PC-3 (cell line): ENCODE measurements at regions not wholly inside any gene's neighbourhood (a gene's known extent, or its start where the extent isn't known, plus 50 kb on each side); places are given as distances from the start of the nearest gene placed in this dataset.
A peak's percentile ranks its signal among the peaks of the same experiment; 100 is the strongest.
"Not testable (repeated sequence)": the region's sequence is repeated elsewhere in the genome, so short reads cannot be mapped to it uniquely, and the experiment has no call there.

Source experiments
- ATAC-seq: fragments of 200-7000 bp; cut with Tn5 transposase; 2 replicates; pipeline ENCODE4 v1.9.1; 2020; ENCODE audit warnings: mild to moderate bottlenecking, moderate library complexity
- BruUV-seq: library from RNA; stranded (reverse); fragments of 400-500 nt; replicated peaks from 2 replicates; lab custom pipeline; 2021; lab: Mats Ljungman, UMichigan
- CTCF ChIA-PET: fragments of 300-600 bp; sonication (Branson Sonifier 250); formaldehyde crosslinking; loops from one replicate; lab custom pipeline; 2022; ENCODE audit warnings: antibody characterized with exemption; lab: Charles Lee
- POLR2A ChIA-PET: fragments of 300-600 bp; sonication (Branson Sonifier 250); formaldehyde crosslinking; loops from one replicate; lab custom pipeline; 2022; ENCODE audit warnings: antibody characterized with exemption; ENCODE audit not compliant: unreplicated experiment; lab: Charles Lee
- DNase-seq: peaks from one replicate; pipeline ENCODE4 v3.0.0-alpha.2; 2015
- H2AFZ ChIP-seq: fragments of 300-600 bp; sonication (generic); 2 replicates; pipeline ENCODE4 v1.6.0; 2016; ENCODE audit warnings: antibody characterized with exemption, low read length
- H3F3A ChIP-seq: fragments of 300-600 bp; sonication (generic); one replicate; pipeline ENCODE4 v1.6.0; 2017; ENCODE audit warnings: antibody characterized with exemption, low read length, control low read depth, mild to moderate bottlenecking; ENCODE audit not compliant: unreplicated experiment
- H3K27ac ChIP-seq: fragments of 300-600 bp; sonication (generic); 2 replicates; pipeline ENCODE4 v1.5.1; 2016; ENCODE audit warnings: mild to moderate bottlenecking, low read length
- H3K27me3 ChIP-seq: fragments of 300-600 bp; sonication (generic); 2 replicates; pipeline ENCODE4 v1.6.1; 2016; ENCODE audit warnings: low read length, mixed read lengths
- H3K36me3 ChIP-seq: fragments of 300-600 bp; sonication (generic); 2 replicates; pipeline ENCODE4 v1.6.1; 2016; ENCODE audit warnings: low read depth, mixed run types, low read length, mixed read lengths
- H3K4me1 ChIP-seq: fragments of 300-600 bp; sonication (generic); 2 replicates; pipeline ENCODE4 v1.5.1; 2016; ENCODE audit warnings: low read length; ENCODE audit not compliant: insufficient read depth
- H3K4me2 ChIP-seq: fragments of 300-600 bp; sonication (generic); 2 replicates; pipeline ENCODE4 v1.6.0; 2016; ENCODE audit warnings: low read length
- H3K4me3 ChIP-seq: fragments of 300-600 bp; sonication (generic); 2 replicates; pipeline ENCODE4 v1.5.1; 2016; ENCODE audit warnings: mild to moderate bottlenecking, low read length, mixed read lengths
- H3K79me2 ChIP-seq: fragments of 300-600 bp; sonication (generic); 2 replicates; pipeline ENCODE4 v1.6.1; 2017; ENCODE audit warnings: low read length, mixed read lengths
- H3K9ac ChIP-seq: fragments of 300-600 bp; sonication (generic); 2 replicates; pipeline ENCODE4 v1.6.0; 2016; ENCODE audit warnings: mild to moderate bottlenecking, low read length
- H3K9me2 ChIP-seq: fragments of 300-600 bp; sonication (generic); replicated peaks from 2 replicates; pipeline ENCODE4 v1.6.1; 2016; ENCODE audit warnings: mixed run types, low read length, mixed read lengths
- H3K9me3 ChIP-seq: fragments of 300-600 bp; sonication (generic); 2 replicates; pipeline ENCODE4 v1.6.1; 2016; ENCODE audit warnings: low read length, mixed read lengths
- H4K20me1 ChIP-seq: fragments of 300-600 bp; sonication (generic); 2 replicates; pipeline ENCODE4 v1.6.1; 2016; ENCODE audit warnings: low read length, mixed read lengths
- CTCF ChIP-seq: fragments of 300-600 bp; sonication (generic); conservative IDR thresholded peaks from 2 replicates; pipeline ENCODE4 v1.5.1; 2017; ENCODE audit warnings: antibody characterized with exemption, low read depth, mild to moderate bottlenecking, low read length
- EZH2 ChIP-seq: fragments of 300-600 bp; sonication (generic); IDR thresholded peaks from one replicate; pipeline ENCODE4 v1.6.1; 2017; ENCODE audit warnings: antibody characterized with exemption, mild to moderate bottlenecking, low read length; ENCODE audit not compliant: unreplicated experiment
- EZH2phosphoT487 ChIP-seq: fragments of 300-600 bp; sonication (generic); IDR thresholded peaks from 2 replicates; pipeline ENCODE4 v1.6.1; 2018; ENCODE audit warnings: mild to moderate bottlenecking, antibody characterized with exemption, low read length, borderline replicate concordance
- intact Hi-C: fragments of 100-400 bp; cut with micrococcal nuclease; formaldehyde crosslinking; loops from 2 replicates; pipeline ENCODE4 v1.9.0; 2023

DNA sequence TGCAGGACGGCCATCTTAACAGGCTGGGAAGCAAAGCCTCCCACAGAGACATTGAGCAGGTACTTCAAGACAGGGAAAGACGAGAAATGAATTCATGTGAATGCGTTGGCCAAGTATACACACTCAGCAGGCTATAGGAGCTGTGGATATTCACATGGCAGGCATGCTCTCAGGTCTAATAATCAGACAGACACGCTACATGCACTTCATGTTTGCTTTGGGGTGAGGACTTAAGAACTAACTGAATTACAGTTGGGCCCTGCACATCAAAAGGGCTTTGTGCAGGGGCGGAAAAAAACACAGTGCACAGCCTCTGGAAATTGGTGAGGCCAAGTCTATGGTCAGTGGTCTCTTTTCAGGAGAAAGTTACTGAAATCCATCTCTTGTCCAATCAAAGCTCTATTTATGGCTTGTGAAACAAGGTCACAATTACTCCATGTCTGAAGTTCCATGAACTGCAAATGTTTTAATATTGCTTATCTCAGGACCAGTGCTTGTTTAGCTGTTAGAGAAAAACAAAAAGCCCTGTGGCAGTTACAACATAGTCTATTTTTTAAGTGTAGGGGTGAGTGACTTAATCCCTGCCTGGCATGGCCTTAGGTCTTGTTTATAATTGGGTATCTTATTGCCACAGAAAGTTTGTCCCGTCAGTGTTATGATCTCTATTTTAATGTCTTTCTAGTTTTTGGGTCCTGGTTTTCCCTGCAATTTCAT, 100.6 kb upstream of the GOLGA6L6 start:
- Histone ChIP-seq H3F3A (no peaks in the 10 kb centered on the region), H3K4me2 (no peak overlapping the region), H3K9me2 (no peaks in the 10 kb centered on the region), H3K4me1 (no peaks in the 10 kb centered on the region), H3K9ac (no peak overlapping the region), H3K27ac (no peak overlapping the region), H3K79me2 (no peaks in the 10 kb centered on the region), H4K20me1 (no peaks in the 10 kb centered on the region), H3K9me3 (0 out of 2 replicates have a peak, but pooled peaks cover 5% of the 10 kb centered on the region), H3K36me3 (no peaks in the 10 kb centered on the region), H3K4me3 (no peak overlapping the region), H3K27me3 (peaks cover 4% of the 10 kb centered on the region; the same call in 1 of the 2 replicates), H2AFZ (no peak overlapping the region)
- TF ChIP-seq CTCF (no peak), EZH2 (no peak), EZH2phosphoT487 (no peak)
- ChIA-PET CTCF (no interaction called here), POLR2A (no interaction called here)
- ATAC-seq (no peak), DNase-seq (no peak)
- no TSS peak for BruUV-seq
- intact Hi-C loops, result no loop called here

- H3K9me2 ChIP-seq, H3F3A ChIP-seq, H3K9ac ChIP-seq, H3K27me3 ChIP-seq, POLR2A ChIA-PET, BruUV-seq, H3K4me2 ChIP-seq, H2AFZ ChIP-seq, H3K79me2 ChIP-seq, intact Hi-C loops, H3K4me3 ChIP-seq, H3K27ac ChIP-seq, H3K36me3 ChIP-seq, H3K9me3 ChIP-seq, H4K20me1 ChIP-seq, CTCF ChIA-PET, H3K4me1 ChIP-seq, DNase-seq: not testable (repeated sequence)
- peak; percentile 80 for ATAC-seq
Observed at GRCh38 chr15:20640427-20640826, 98.8 kb upstream of the GOLGA6L6 start.

DNA sequence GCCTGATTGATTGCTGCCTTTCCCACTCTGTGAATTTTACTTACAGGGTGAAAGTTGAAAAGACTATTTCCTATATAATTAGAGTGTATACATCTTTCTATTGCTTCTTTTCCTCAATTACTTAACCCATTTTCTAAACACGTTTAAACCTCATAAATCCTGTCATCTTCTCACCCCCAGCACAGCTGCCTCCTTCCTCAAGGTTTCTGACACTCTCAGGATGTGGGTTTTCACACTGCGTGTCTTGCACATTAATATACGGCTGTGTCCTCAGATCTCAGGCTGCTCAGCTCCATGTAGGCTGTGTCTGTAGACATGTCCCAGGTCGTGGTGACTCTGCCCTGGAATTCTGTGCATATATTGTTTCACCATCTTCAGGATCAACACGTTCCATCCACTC, 97.6 kb upstream of the GOLGA6L6 start:
- H3K27ac ChIP-seq, H3K79me2 ChIP-seq, H4K20me1 ChIP-seq, H3K36me3 ChIP-seq, H3K4me3 ChIP-seq, intact Hi-C loops, H3K9ac ChIP-seq, BruUV-seq, CTCF ChIA-PET, H3K4me2 ChIP-seq, ATAC-seq, POLR2A ChIA-PET, H3K9me2 ChIP-seq, H3K4me1 ChIP-seq, H3K27me3 ChIP-seq, DNase-seq, H2AFZ ChIP-seq, H3K9me3 ChIP-seq, H3F3A ChIP-seq: not testable (repeated sequence)

DNA sequence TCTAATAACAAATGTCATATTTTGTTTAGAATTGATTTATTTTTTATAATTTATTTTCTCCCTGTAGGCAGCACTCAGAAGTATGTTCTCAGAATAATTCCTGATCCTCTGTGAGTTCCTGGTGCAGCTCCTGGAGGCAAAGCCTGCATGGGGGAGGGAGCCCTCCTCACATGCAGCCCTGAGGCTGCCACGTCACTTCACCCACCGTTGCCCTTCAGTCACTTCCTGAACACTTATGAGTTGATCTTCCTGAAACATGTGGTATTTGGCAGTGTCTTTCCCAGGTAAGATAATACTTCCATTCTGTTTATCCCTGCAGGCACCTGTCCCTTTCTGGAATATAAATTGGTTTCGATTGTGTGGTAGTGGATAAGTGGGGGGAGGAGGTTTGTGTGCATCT, 95.9 kb upstream of the GOLGA6L6 start:
- H3K4me1 ChIP-seq, H3K9ac ChIP-seq, H4K20me1 ChIP-seq, H3K79me2 ChIP-seq, H2AFZ ChIP-seq, POLR2A ChIA-PET, DNase-seq, H3K9me3 ChIP-seq, H3F3A ChIP-seq, H3K27me3 ChIP-seq, BruUV-seq, CTCF ChIA-PET, H3K36me3 ChIP-seq, H3K9me2 ChIP-seq, H3K4me2 ChIP-seq, H3K4me3 ChIP-seq, intact Hi-C loops, H3K27ac ChIP-seq: not testable (repeated sequence)
- ATAC-seq, result peak; percentile 60

DNA sequence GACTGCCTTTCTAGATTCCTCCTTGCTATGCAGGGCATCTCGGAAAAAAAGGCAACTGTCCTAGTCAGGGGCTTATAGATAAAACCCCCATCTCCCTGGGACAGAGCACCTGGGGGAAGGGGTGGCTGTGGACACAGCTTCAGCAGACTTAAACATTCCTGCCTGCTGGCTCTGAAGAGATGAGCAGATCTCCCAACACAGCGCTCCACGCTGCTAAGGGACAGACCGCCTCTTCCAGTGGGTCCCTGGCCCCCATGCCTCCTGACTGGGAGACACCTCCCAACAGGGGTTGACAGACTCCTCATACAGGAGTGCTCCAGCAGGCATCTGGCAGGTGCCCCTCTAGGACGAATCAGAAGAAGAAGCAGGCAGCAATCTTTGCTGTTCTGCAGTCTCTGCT, 87.9 kb upstream of the GOLGA6L6 start:
- H3K4me2 ChIP-seq, H3K27ac ChIP-seq, ATAC-seq, H3K36me3 ChIP-seq, H3K27me3 ChIP-seq, H3K4me3 ChIP-seq, POLR2A ChIA-PET, CTCF ChIA-PET, intact Hi-C loops, H3K9me2 ChIP-seq, H3F3A ChIP-seq, H3K9me3 ChIP-seq, H3K4me1 ChIP-seq, H2AFZ ChIP-seq, H3K79me2 ChIP-seq, H3K9ac ChIP-seq, DNase-seq, H4K20me1 ChIP-seq, BruUV-seq: not testable (repeated sequence)

- POLR2A ChIA-PET, H3K79me2 ChIP-seq, H3F3A ChIP-seq, H2AFZ ChIP-seq, H3K27me3 ChIP-seq, H3K4me1 ChIP-seq, H3K9ac ChIP-seq, H3K9me2 ChIP-seq, H3K27ac ChIP-seq, BruUV-seq, intact Hi-C loops, ATAC-seq, DNase-seq, H4K20me1 ChIP-seq, H3K4me3 ChIP-seq, CTCF ChIA-PET, H3K9me3 ChIP-seq, H3K4me2 ChIP-seq, H3K36me3 ChIP-seq: not testable (repeated sequence)
Observed at GRCh38 chr15:20628538-20628937, 86.9 kb upstream of the GOLGA6L6 start.
